IMR-90 (cell line): ENCODE measurements at regions not wholly inside any gene's neighbourhood (a gene's known extent, or its start where the extent isn't known, plus 50 kb on each side); places are given as distances from the start of the nearest gene placed in this dataset.

ENCODE experiments used
- ATAC-seq: fragments of 200-7000 bp; cut with Tn5 transposase; 2 replicates; pipeline ENCODE4 v1.9.1; 2020; ENCODE audit warnings: low read depth, mild to moderate bottlenecking, moderate library complexity
- BruUV-seq: library from RNA; stranded (reverse); fragments of 400-500 nt; replicated peaks from 2 replicates; lab custom pipeline; 2021; lab: Mats Ljungman, UMichigan
- CTCF ChIA-PET: fragments of 300-600 bp; formaldehyde crosslinking; extraction: SDS; loops from one replicate; lab custom pipeline; 2021; ENCODE audit warnings: antibody characterized with exemption; lab: Yijun Ruan, JAX
- POLR2A ChIA-PET: fragments of 300-600 bp; sonication (Branson Sonifier 250); formaldehyde crosslinking; loops from one replicate; lab custom pipeline; 2022; ENCODE audit warnings: antibody characterized with exemption; ENCODE audit not compliant: unreplicated experiment; lab: Charles Lee
- DNase-seq: peaks from one replicate; pipeline ENCODE4 v3.0.0; 2013
- H2AFZ ChIP-seq: replicated peaks from 2 replicates; pipeline ENCODE3; 2013; ENCODE audit warnings: low read length, mild to moderate bottlenecking; ENCODE audit not compliant: poor library complexity
- H2AK5ac ChIP-seq: 2 replicates; pipeline ENCODE4 v1.6.1; 2013; ENCODE audit warnings: low read depth, low read length, inconsistent platforms
- H2AK9ac ChIP-seq: replicated peaks from 2 replicates; pipeline ENCODE3; 2013; ENCODE audit warnings: mild to moderate bottlenecking, low read depth, low read length, moderate library complexity; ENCODE audit not compliant: poor library complexity
- H2BK120ac ChIP-seq: 2 replicates; pipeline ENCODE4 v1.6.1; 2013; ENCODE audit warnings: low read depth, low read length, inconsistent platforms
- H2BK15ac ChIP-seq: 3 replicates; pipeline ENCODE4 v1.6.1; 2013; ENCODE audit warnings: low read depth, low read length, inconsistent platforms
- H2BK20ac ChIP-seq: 2 replicates; pipeline ENCODE4 v1.6.1; 2013; ENCODE audit warnings: low read depth, mild to moderate bottlenecking, inconsistent platforms, low read length, moderate library complexity
- H2BK5ac ChIP-seq: 2 replicates; pipeline ENCODE4 v1.6.1; 2013; ENCODE audit warnings: mild to moderate bottlenecking, low read depth, low read length, inconsistent platforms; ENCODE audit not compliant: poor library complexity, severe bottlenecking
- H3K14ac ChIP-seq: replicated peaks from 2 replicates; pipeline ENCODE4 v1.6.1; 2013; ENCODE audit warnings: low read depth, low read length, inconsistent platforms
- H3K18ac ChIP-seq: 2 replicates; pipeline ENCODE4 v1.6.1; 2013; ENCODE audit warnings: low read depth, low read length, control low read depth
- H3K23ac ChIP-seq: 2 replicates; pipeline ENCODE4 v1.6.1; 2013; ENCODE audit warnings: low read depth, low read length, inconsistent platforms
- H3K27ac ChIP-seq: 2 replicates; pipeline ENCODE4 v1.5.1; 2013; ENCODE audit warnings: mild to moderate bottlenecking, control low read depth, low read length; ENCODE audit not compliant: insufficient read depth
- H3K27me3 ChIP-seq: 2 replicates; pipeline ENCODE4 v1.6.1; 2013; ENCODE audit warnings: low read length; ENCODE audit not compliant: control insufficient read depth, insufficient read depth
- H3K36me3 ChIP-seq: 2 replicates; pipeline ENCODE4 v1.6.1; 2013; ENCODE audit warnings: low read length, mixed read lengths; ENCODE audit not compliant: control insufficient read depth, insufficient read depth
- H3K4ac ChIP-seq: 2 replicates; pipeline ENCODE4 v1.6.1; 2013; ENCODE audit warnings: low read depth, low read length, inconsistent platforms
- H3K4me1 ChIP-seq: 2 replicates; pipeline ENCODE4 v1.6.1; 2013; ENCODE audit warnings: low read length, mixed read lengths; ENCODE audit not compliant: control insufficient read depth, insufficient read depth
- H3K4me2 ChIP-seq: 2 replicates; pipeline ENCODE4 v1.6.1; 2013; ENCODE audit warnings: low read depth, mild to moderate bottlenecking, control low read depth, low read length, moderate library complexity
- H3K4me3 ChIP-seq: 2 replicates; pipeline ENCODE4 v1.5.1; 2013; ENCODE audit warnings: low read depth, mild to moderate bottlenecking, control low read depth, low read length, moderate library complexity; ENCODE audit not compliant: insufficient read depth
- H3K56ac ChIP-seq: 2 replicates; pipeline ENCODE4 v1.6.1; 2013; ENCODE audit warnings: low read length, inconsistent platforms; ENCODE audit not compliant: insufficient read depth; ENCODE audit errors: extremely low read depth
- H3K79me1 ChIP-seq, 2 experiments: 2 replicates each; pipeline ENCODE4 v1.6.1; 2013; ENCODE audit warnings: low read length in 2 of 2, inconsistent platforms in 1 of 2, low read depth in 1 of 2
- H3K9ac ChIP-seq: 2 replicates; pipeline ENCODE4 v1.6.1; 2013; ENCODE audit warnings: low read depth, low read length, control low read depth
- H3K9me1 ChIP-seq: 2 replicates; pipeline ENCODE4 v1.6.1; 2013; ENCODE audit warnings: low read length, inconsistent platforms; ENCODE audit not compliant: insufficient read depth
- H3K9me3 ChIP-seq: 2 replicates; pipeline ENCODE4 v1.6.1; 2013; ENCODE audit warnings: low read length; ENCODE audit not compliant: control insufficient read depth, insufficient read depth
- H4K20me1 ChIP-seq: 2 replicates; pipeline ENCODE4 v1.6.1; 2013; ENCODE audit warnings: low read length, inconsistent platforms; ENCODE audit not compliant: insufficient read depth
- H4K5ac ChIP-seq: 2 replicates; pipeline ENCODE4 v1.6.1; 2013; ENCODE audit warnings: mild to moderate bottlenecking, low read depth, low read length, control low read depth
- H4K8ac ChIP-seq, 2 experiments: 2 replicates each; pipeline ENCODE4 v1.6.1; 2013; ENCODE audit warnings: low read depth in 2 of 2, low read length in 2 of 2, control low read depth in 1 of 2, inconsistent platforms in 1 of 2
- H4K91ac ChIP-seq: 2 replicates; pipeline ENCODE4 v1.6.1; 2013; ENCODE audit warnings: low read depth, low read length, inconsistent platforms; ENCODE audit not compliant: insufficient read depth
- BHLHE40 ChIP-seq: fragments of 150-350 bp; IDR thresholded peaks from 2 replicates; pipeline ENCODE4 v1.6.1; 2016; ENCODE audit warnings: mild to moderate bottlenecking, low read depth, low read length
- CEBPB ChIP-seq: IDR thresholded peaks from 2 replicates; pipeline ENCODE4 v1.6.1; 2012; ENCODE audit warnings: low read depth, low read length, improper control_type of control experiment
- CHD1 ChIP-seq: IDR thresholded peaks from 2 replicates; pipeline ENCODE4 v1.6.1; 2012; ENCODE audit warnings: low read depth, low read length, improper control_type of control experiment
- FOS ChIP-seq: fragments of 150-350 bp; IDR thresholded peaks from 2 replicates; pipeline ENCODE4 v1.6.1; 2016; ENCODE audit warnings: low read depth, low read length
- MAFK ChIP-seq: IDR thresholded peaks from 2 replicates; pipeline ENCODE4 v1.6.1; 2012; ENCODE audit warnings: low read depth, low read length, improper control_type of control experiment
- MAZ ChIP-seq: IDR thresholded peaks from 2 replicates; pipeline ENCODE4 v1.6.1; 2012; ENCODE audit warnings: low read depth, mild to moderate bottlenecking, low read length, improper control_type of control experiment, moderate library complexity, borderline replicate concordance
- NFE2L2 ChIP-seq: fragments of 150-350 bp; IDR thresholded peaks from 2 replicates; pipeline ENCODE4 v1.6.1; 2016; ENCODE audit warnings: low read depth, mild to moderate bottlenecking, low read length
- POLR2A ChIP-seq: IDR thresholded peaks from 2 replicates; pipeline ENCODE4 v1.6.1; 2012; ENCODE audit warnings: mild to moderate bottlenecking, low read depth, low read length
- RAD21 ChIP-seq: IDR thresholded peaks from 2 replicates; pipeline ENCODE4 v1.6.1; 2012; ENCODE audit warnings: low read length, improper control_type of control experiment
- RFX5 ChIP-seq: IDR thresholded peaks from 2 replicates; pipeline ENCODE4 v1.8.0; 2012; ENCODE audit warnings: low read depth, mild to moderate bottlenecking, low read length, moderate library complexity
- SMC3 ChIP-seq: fragments of 150-350 bp; IDR thresholded peaks from 2 replicates; pipeline ENCODE4 v1.6.1; 2016; ENCODE audit warnings: low read depth, mild to moderate bottlenecking, antibody characterized with exemption, low read length, moderate library complexity
- WGBS, 2 experiments: methylation state at CpG; one replicate each; pipeline versions ENCODE4 v1.1.5 to v1.1.7; 2013; ENCODE audit warnings: missing lambda C conversion rate in 2 of 2; ENCODE audit not compliant: insufficient read length in 1 of 2; ENCODE audit errors: extremely low coverage in 2 of 2; 5-methylcytosine and 5-hydroxymethylcytosine counted together
- dilution Hi-C: fragments of 300-500 bp; cut with HindIII; formaldehyde crosslinking; loops from one replicate; pipeline ENCODE4 v1.14.3; 2018; ENCODE audit warnings: low sequenced_read_pairs; ENCODE audit not compliant: unreplicated experiment
- in situ Hi-C: fragments of 300-500 bp; cut with MboI; formaldehyde crosslinking; loops from 3 replicates; pipeline ENCODE4 v1.14.3; 2019; ENCODE audit warnings: low sequenced_read_pairs, inconsistent platforms, mixed read lengths
- intact Hi-C: fragments of 100-400 bp; cut with micrococcal nuclease; formaldehyde crosslinking; loops from 2 replicates; pipeline ENCODE4 v1.10.0; 2022
- TF ChIP-seq, protein P1 (sequence below): fragments of 150-350 bp; IDR thresholded peaks from 2 replicates; pipeline ENCODE4 v1.6.1; 2016; ENCODE audit warnings: low read depth, mild to moderate bottlenecking, low read length, moderate library complexity, borderline replicate concordance
- TF ChIP-seq, protein P2 (sequence below): conservative IDR thresholded peaks from 2 replicates; pipeline ENCODE4 v1.5.1; 2012; ENCODE audit warnings: mild to moderate bottlenecking, low read depth, low read length, improper control_type of control experiment

DNA sequence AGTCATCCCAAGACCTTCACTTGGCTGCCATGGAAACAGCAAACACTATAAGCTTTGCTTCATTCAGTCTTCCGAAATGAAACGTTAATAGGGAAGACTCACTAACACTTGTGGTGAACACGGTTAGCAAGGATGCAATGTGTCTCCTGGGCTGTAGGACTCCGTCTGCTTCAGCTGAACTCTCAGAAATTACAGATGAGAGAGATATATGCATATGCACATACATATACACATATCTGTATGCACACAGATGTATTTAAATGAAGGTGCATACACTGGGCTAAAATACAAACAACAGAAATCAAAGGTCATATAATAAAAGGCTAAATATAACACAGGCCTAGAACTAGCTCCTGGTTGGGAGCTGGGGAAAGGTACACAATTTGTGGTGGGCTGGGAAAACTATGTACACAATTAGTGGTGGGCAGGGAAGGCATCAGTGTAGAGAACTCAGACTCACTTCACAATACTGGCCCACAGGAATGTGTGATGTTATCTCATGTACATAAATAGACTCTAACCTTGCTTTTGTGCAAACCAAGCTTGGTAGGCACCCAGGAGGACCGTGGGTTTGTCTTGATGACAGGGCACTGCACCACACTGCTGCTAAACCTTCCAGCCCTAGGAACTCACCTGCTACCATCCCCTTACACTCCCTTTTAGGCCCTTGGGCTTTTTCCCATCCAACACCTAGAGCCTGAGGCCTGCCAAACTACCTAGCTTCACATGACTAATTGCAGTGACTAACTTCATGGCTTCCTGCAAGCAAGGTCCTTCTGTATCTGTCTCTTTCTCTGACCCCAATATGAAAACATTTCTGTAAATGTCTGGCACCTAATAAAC, 873.1 kb downstream of the NSUN3 start:
- H4K5ac ChIP-seq: no peak overlapping the region
- no peak overlapping the region for H3K9ac ChIP-seq
- intact Hi-C loops (no loop called here), dilution Hi-C loops (no loop called here), in situ Hi-C loops (no loop called here)
- no peak overlapping the region for H3K23ac ChIP-seq
- H4K91ac ChIP-seq: no peak overlapping the region
- H3K9me3 ChIP-seq: peaks cover 14% of the 10 kb centered on the region
- CTCF ChIA-PET: no interaction called here
- POLR2A ChIA-PET: no interaction called here
- H2AK5ac ChIP-seq: no peak overlapping the region
- H3K27ac ChIP-seq: no peak overlapping the region
- no peak overlapping the region for H3K4me2 ChIP-seq
- H2AFZ ChIP-seq: no peak overlapping the region
- H3K27me3 ChIP-seq: no peaks in the 10 kb centered on the region
- no peak overlapping the region for H3K4me3 ChIP-seq
- no CpG with 5 or more reads among the region's 5 CpGs for WGBS, 2 experiments
- no peak overlapping the region for H2BK120ac ChIP-seq
- no peaks in the 10 kb centered on the region for H3K9me1 ChIP-seq
- no peak overlapping the region for H3K14ac ChIP-seq
- ATAC-seq (no peak), DNase-seq (no peak)
- H2AK9ac ChIP-seq: no peak overlapping the region
- H2BK5ac ChIP-seq: no peak overlapping the region
- no peaks in the 10 kb centered on the region for H3K79me1 ChIP-seq
- no peaks in the 10 kb centered on the region for H3K4me1 ChIP-seq
- H4K8ac ChIP-seq: no peak overlapping the region
- H3K56ac ChIP-seq: no peak overlapping the region
- H3K36me3 ChIP-seq: no peaks in the 10 kb centered on the region
- H2BK20ac ChIP-seq: no peak overlapping the region
- no peak overlapping the region for H3K4ac ChIP-seq
- H3K18ac ChIP-seq: no peak overlapping the region
- no peak for TF ChIP-seq RFX5
- TF ChIP-seq RAD21: no peak
- TF ChIP-seq BHLHE40: no peak
- TF ChIP-seq CEBPB: no peak
- TF ChIP-seq MAFK: no peak
- no peak for TF ChIP-seq POLR2A
- TF ChIP-seq MAZ: no peak
- TF ChIP-seq CHD1: no peak
- TF ChIP-seq, protein P1, sequence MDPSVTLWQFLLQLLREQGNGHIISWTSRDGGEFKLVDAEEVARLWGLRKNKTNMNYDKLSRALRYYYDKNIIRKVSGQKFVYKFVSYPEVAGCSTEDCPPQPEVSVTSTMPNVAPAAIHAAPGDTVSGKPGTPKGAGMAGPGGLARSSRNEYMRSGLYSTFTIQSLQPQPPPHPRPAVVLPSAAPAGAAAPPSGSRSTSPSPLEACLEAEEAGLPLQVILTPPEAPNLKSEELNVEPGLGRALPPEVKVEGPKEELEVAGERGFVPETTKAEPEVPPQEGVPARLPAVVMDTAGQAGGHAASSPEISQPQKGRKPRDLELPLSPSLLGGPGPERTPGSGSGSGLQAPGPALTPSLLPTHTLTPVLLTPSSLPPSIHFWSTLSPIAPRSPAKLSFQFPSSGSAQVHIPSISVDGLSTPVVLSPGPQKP: no peak
- TF ChIP-seq FOS: no peak
- TF ChIP-seq SMC3: no peak
- TF ChIP-seq, protein P2, sequence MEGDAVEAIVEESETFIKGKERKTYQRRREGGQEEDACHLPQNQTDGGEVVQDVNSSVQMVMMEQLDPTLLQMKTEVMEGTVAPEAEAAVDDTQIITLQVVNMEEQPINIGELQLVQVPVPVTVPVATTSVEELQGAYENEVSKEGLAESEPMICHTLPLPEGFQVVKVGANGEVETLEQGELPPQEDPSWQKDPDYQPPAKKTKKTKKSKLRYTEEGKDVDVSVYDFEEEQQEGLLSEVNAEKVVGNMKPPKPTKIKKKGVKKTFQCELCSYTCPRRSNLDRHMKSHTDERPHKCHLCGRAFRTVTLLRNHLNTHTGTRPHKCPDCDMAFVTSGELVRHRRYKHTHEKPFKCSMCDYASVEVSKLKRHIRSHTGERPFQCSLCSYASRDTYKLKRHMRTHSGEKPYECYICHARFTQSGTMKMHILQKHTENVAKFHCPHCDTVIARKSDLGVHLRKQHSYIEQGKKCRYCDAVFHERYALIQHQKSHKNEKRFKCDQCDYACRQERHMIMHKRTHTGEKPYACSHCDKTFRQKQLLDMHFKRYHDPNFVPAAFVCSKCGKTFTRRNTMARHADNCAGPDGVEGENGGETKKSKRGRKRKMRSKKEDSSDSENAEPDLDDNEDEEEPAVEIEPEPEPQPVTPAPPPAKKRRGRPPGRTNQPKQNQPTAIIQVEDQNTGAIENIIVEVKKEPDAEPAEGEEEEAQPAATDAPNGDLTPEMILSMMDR: no peak
- TF ChIP-seq NFE2L2: no peak
- no peak overlapping the region for H2BK15ac ChIP-seq
- no TSS peak for BruUV-seq
- no peaks in the 10 kb centered on the region for H4K20me1 ChIP-seq
